ENCODE measurements at regions not wholly inside any gene's neighbourhood (a gene's known extent, or its start where the extent isn't known, plus 50 kb on each side); places are given as distances from the start of the nearest gene placed in this dataset.

GRCh38 chr5:141800617-141801016, 77.6 kb downstream of the PCDH1 start:
- no peak for DNase-seq

DNA sequence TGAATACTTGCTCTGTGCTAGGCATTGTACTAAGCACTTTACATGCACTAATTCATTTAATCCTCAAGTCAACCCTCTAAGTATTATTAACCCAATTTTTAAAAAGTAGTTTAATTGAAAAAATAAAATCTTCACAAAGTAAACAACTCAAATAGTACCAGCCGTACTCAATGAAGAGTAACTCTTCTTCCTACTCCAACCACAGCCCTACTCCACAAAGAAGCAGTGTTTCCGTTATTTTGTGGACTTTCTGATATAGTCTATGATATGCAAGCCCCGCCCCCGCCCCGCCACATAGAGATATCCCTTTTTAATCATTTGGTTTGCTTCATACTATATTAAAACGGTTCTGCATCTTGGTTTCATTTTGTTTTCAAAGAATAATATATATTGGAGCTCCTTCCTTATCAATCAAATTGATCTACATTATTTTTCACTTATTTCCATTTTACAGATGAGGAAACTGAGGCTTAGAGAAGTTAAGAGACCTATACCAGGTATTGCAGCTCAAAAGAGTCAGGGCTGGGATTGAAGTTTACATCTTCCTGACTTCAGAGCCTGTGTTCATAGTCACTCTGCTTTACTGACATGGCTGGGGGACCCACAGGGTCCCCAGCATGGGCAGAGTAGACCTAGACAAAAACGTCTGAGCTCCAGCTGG, 78.6 kb downstream of the PCDH1 start:
- DNase-seq, result no peak

- DNase-seq, result no peak
Observed at GRCh38 chr5:141797425-141797824, 80.8 kb downstream of the PCDH1 start.

DNA sequence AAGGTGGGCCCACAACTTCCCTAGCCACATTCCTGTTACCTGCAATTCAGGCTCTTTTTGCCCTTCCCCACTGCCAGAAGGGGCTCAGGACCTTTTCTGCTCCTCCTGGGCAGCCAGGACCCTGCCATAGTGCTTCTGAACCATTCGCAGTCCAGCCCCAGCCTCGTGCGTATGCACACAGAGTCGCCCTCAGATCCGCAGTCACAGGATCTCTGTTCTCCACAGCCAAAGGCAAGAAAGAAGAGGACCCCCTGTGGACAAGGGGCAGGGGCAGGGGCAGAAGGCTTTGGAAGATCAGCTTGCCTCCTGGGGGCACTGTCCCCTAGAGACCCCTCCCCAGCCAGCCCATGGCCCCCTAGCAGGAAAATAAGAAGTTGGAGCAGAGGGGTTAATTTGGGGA, 82.8 kb downstream of the PCDH1 start:
- no peak for DNase-seq

GRCh38 chr5:141793881-141794280, 84.3 kb downstream of the PCDH1 start:
- DNase-seq, result no peak

DNA sequence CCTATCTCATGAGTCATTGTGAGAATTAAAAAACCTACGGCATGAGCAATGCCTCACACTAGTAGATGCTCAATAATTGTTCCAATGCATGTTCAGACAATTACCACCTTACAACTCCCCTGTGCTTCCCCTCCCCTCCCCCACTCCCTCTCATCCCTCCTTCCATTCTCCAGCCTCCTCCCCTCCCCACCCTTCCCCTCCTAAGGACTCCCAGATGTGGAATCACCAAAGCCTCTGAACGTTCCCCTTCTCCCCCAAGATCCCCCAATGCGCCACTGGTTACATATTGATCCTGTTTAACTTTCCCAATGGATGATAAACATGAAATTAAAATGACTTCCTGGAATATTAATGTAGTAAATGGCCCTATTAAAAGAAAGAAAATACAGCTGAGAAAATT, 84.8 kb downstream of the PCDH1 start:
- DNase-seq, result no peak

DNA sequence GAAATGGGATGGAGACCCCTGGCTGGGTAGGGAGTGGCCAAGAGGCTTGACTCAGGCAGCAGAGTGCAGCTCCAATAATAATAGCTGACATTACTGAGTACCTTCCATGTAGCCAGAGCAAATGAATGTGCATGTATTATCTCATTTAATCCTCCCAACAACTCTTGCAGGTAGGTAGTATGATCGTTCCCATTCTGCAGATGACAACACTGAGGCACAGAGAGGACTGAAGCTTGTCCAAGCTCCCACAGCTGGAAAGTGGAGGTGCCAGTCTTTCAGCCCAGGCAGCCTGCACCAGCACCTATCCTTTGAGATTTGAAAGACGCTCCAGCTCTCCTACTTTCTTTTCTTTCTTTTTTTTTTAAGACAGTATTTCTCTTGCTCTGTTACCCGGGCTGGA, 87.6 kb downstream of the PCDH1 start:
- no peak for DNase-seq

DNA sequence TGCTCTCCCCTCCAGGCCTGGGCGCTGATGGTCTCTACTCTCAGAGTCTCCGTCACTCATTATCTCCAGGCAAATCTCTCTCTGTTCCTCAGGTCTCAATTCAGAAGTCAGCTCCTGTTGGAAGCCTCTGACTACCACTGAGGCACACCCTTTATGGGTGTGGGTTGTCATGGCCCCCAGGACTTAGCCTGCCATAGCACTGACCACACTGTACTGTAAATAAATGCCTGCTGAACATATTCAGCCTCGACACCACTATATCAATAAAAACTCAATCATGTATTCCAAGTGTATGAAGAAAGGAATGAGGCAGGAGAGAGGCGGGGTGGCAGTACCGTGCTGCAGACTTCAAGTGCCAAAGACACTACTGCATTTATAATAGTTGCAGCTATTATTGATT, 88.9 kb downstream of the PCDH1 start:
- DNase-seq, result no peak

DNA sequence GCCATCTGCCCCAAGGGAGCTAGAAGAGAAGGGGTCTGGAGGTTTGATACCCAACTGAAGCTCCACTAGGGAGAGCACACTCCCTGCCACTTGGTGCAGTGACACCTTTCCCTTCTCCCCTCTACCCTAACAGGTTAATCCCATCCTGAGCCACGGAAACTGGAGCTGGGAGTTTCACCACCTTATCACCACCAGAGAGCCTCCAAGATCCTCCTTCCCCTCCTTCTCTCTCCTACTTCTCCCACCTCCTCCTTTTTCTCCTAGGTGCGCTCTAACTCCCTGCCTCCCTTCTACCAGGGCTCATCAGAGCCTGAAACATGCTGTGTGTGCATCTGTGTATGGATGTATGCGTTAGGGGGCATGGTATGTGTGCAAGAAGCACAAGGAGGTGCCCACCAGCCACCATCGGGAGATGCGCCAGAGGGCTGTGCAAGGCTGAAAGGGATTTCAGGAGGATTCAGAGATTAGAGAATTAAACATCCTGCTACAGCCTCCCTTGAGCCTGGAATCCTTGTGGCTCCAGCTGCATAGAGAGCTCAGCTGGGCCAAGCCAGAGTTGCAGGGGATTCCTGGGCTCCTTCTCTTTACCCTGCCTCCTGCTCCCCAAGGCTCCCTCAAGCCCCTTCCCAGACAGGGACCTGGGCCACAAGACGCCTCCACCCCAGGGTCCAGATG, 89.8 kb downstream of the PCDH1 start:
- no peak for DNase-seq

DNA sequence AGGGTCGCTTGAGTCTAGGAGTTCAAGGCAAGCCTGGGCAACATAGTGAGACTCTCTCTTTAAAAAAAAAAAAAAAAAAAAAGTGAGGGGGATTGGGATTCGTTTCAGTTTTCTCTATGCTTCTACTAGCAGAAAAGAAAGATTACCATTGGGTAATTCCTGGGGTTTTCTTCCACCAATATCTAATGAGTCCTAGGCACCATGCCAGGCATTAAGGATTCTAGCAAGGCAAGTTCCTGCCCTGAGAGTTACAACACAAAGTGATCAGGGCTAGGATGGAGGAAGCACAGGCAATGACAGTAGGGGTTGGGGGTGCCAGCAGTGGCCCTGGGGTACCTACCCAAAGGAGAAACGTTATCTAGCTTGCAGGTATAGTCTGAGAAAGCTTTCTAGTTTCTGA, 90.8 kb downstream of the PCDH1 start:
- no peak for DNase-seq

DNA sequence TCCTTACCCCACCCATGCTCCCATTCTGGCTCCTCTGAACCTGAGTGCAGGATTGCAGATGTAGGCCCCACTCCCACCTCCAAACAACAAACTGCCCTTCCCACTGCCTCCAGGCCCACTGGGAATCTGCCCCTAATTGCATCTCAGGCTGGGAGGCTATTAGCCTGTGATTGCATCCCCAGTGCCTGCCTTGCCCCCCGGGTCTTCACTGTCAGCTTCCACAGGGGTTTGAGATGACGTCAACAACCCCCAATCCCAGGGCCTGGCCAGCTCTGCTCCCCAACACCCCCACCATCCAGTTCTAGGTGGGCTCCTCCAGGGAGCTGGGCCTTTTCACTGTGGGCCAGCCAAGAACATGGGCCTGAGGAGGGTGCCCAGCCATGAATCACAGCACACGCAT, 91.5 kb downstream of the PCDH1 start:
- no peak for DNase-seq

DNA sequence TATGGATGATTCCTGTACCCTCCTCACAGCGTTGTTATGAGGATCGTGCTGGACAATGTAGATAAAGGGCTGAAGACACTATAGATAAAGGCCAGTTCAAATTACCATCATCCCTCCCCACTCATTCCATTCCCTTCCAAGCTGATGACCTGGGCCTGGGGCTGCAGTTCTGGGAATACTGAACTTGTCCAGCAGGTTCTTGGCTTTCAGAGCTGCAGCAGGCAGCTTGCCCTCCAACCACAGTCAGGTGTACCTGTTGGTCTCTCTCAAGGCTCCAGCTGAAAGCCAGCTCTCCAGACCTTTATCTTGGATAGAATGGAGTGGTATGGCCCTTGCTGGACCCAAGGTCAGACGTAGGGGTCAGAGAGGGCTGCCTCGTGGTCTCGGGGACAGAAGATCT, 92.5 kb downstream of the PCDH1 start:
- DNase-seq, result peak; percentile 30

DNA sequence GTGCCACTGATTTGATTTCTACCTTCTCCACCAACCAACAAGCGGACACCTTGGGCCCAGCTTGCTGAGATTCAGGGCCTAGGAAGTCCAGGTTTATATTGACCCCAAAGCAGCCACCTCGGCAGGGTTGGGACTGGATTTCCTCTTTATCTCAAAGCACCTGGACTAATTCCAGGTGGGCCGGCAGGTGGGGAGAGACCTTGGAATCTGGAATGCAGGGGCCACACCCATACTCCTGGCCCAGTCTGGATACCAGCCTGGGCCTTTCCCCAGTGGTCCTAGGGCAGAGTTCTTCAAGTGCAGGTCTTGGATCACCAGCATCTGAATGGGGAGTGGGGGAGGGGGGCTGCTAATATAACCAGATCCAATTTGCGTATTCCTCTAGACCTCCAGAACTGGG, 93.1 kb downstream of the PCDH1 start:
- no peak for DNase-seq

- no peak for DNase-seq
Observed at GRCh38 chr5:141784529-141784928, 93.7 kb downstream of the PCDH1 start.

- DNase-seq, result no peak
Observed at GRCh38 chr5:141783947-141784296, 94.3 kb downstream of the PCDH1 start.

DNA sequence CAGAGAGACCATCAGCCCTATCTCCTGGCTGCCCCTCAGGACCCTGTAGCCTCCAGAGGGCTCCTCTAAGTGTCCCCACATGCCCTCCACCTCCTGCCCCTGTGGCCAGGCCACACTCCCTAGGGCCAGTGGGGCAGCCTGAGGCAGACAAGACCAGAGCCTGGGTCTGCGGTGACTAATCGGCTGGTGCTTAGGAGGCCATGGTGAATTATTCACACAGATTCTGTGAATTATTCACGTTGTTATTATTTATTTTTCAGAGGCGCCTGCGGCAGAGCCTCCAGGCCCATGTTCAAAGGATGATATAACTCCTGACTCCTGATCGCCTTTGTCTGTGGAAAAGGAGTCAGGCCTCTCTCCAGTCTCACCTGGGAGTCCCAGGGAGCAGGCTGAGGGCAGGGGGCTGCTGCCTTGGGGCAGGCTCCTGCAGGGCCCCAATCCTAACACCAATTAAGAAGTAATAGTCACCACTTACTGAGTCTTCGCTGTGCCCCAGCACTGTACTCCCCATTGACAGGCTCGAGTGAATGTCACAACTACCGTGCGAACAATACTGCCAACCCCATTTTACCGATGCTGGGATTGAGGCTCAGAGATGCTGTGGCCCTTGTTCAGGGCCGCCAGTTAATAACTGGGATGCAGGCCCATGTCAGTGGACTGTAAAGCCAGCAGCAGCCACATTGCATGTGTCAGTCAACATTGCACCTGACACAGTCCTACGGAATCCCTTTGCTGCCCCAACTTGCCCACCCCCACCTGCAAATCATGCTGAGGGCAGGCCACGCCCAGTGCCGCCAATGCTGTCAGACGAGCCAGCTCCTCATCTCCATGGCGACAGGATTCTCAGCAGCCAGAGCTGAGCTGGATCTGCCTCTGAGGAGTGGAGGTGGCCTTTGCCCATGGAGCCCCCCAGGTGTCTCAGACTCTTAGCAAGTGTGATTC, 94.9 kb downstream of the PCDH1 start:
- peak; percentile 42 for DNase-seq

- DNase-seq, result no peak
Observed at GRCh38 chr5:141781910-141782309, 96.3 kb downstream of the PCDH1 start.

- no peak for DNase-seq
Observed at GRCh38 chr5:141780952-141781781, 97.0 kb downstream of the PCDH1 start.

GRCh38 chr5:141780240-141780951, 97.8 kb downstream of the PCDH1 start:
- no peak for DNase-seq

- no peak for DNase-seq
Observed at GRCh38 chr5:141779503-141779973, 97.5 kb upstream of the ARAP3 start.

GRCh38 chr5:141778683-141779082, 96.7 kb upstream of the ARAP3 start:
- no peak for DNase-seq

DNA sequence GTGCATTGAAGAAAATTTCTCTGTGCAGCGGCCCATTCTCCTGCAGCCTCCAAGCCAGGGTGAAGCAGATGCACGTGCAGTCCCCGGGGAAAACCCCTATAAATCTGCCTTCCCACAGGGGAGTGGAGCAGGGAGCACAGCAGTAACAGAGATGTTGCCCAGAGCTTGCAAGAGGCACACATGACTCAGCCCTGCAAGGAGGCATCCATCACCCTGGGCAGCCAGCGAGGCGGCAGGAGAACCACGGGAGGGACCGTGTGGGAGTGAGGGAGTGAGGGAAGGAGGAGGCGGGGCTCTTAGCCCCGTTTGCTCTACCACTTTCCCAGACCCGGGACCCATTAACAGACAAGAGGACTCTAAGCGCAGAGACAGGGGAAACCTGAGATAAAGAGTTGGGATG, 96.2 kb upstream of the ARAP3 start:
- no peak for DNase-seq

All from NCI-H510A (cell line).